Cerebellar cortex (tissue), 1 donor: ENCODE measurements at regions not wholly inside any gene's neighbourhood (a gene's known extent, or its start where the extent isn't known, plus 50 kb on each side); places are given as distances from the start of the nearest gene placed in this dataset.
A peak's percentile ranks its signal among the peaks of the same experiment; 100 is the strongest.
"Not testable (repeated sequence)": the region's sequence is repeated elsewhere in the genome, so short reads cannot be mapped to it uniquely, and the experiment has no call there.

Source experiments
- DNase-seq: peaks from one replicate; pipeline ENCODE4 v3.0.0-alpha.2; 2015; ENCODE audit warnings: low spot score

DNA sequence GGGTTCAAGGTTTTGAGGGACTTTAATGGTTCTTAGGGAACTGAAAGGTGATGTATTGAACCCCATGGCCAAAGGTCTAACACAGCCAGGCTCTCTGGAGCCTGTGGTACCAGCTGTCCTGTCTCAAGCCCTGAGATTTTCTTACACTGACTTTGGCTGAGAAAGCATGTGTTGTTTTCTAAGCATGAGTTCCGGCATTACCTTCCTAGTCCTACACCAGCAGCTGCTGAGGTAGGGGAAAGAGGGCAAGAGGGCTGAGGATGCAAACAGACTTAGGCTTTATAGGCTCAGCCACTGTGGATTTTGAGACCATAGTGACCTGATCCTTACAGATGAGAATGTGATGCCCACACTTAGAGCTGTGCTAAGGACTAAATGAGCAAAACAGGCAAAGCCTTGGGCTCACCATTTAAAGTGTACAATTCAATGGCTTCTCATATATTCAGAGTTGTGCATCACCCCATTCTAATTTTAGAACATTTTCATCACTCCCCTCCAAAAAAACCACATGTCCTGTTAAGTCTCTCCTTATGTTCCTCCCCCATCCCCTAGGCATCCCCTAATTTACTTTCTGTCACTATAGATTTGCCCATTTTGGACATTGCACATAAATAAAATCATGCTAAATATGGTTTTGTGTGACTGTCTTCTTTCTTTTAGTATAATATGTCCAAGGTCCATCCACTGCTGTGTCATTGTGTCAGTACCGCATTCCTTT, 99.7 kb upstream of the OTOS start:
- DNase-seq: no peak

DNA sequence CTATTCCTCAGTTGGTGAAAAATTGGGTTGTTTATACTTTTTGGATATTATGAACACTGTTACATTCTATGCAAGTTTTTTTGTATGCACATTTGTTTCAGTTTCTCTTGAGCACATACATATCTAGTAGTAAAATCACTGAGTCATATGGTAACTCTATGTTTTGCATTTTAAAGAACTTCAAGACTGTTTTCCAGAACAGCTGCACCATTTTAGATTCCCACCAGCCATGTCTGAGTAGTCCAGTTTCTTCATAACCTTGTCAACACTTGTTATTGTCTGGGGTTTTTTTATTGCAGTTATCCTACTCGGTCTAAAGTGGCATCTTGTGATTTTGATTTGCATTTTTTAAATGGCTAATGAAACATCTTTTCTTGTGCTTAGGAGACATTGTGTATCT, 100.3 kb upstream of the OTOS start:
- DNase-seq: no peak

- no peak for DNase-seq
Observed at GRCh38 chr2:240241572-240241971, 101.1 kb upstream of the OTOS start.

GRCh38 chr2:240243049-240243448, 102.6 kb upstream of the OTOS start:
- DNase-seq: not testable (repeated sequence)

DNA sequence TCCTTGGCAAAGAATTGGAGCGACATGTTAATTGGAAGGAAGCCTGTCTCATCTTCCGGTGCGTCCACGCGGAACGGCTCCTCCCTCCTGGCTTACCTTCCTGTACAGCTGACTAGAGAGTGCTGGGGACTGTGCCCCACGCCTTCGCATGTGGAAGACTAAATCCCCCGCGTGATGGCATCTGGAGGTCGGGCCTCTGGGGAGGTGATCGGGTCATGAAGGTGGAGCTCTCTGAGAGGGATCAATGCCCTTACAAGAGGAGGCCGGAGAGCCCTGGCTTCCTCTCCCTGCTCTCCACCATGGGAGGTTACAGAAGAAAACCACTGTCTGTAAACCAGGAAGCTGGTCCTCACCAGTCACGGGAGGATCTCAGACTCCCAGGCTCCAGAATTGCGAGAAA, 104.1 kb upstream of the OTOS start:
- DNase-seq: no peak

DNA sequence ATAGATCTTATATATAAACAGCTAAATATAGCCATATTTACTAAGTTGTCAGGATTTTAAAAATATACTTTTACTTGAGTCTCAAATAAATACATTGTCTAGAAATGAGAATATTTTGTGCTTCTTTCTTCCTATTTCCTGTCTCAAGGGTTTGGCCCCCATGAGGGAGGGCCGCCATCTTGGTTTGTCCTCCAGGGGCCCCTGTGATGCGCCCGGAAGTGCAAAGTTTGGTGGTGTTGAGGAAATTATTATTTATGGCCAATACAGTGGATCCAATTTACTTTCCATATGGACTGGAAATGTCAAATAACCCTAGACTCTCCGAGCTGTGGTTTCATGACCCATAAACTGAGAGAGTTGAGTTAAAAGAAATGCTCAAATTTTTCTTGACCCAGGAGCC, 104.7 kb upstream of the OTOS start:
- no peak for DNase-seq

GRCh38 chr2:240245706-240246105, 105.2 kb upstream of the OTOS start:
- DNase-seq: no peak

DNA sequence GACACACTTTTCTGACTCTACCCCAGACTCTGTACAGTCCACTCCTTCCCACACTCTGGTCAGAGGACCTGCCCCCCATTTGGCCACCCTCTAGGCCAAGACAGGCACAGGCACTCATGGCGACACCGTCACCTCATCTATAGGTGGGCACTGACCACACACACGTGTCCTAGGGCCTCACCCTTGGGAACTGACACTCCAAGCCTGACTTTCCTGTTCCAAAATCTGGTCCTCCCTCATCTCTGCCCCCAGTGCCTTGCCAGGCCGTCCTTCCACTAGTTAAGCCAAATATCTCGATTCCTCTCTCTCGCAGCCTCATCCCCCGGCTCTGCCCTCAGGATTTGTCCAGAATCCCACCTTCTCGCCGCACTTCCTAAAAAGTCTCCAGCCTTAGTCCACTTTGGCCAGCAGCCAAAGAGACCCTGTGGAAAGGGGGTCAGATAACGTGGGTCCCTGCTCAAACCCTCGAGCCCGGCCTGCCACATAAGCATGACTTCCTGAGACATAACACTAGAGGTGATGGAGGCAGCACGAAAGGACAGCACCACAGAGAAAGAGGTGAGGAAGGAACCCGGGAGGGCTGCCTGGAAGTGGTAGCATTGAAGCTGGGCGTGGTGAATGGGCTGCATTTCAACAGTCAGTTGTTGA, 105.8 kb upstream of the OTOS start:
- DNase-seq: no peak

DNA sequence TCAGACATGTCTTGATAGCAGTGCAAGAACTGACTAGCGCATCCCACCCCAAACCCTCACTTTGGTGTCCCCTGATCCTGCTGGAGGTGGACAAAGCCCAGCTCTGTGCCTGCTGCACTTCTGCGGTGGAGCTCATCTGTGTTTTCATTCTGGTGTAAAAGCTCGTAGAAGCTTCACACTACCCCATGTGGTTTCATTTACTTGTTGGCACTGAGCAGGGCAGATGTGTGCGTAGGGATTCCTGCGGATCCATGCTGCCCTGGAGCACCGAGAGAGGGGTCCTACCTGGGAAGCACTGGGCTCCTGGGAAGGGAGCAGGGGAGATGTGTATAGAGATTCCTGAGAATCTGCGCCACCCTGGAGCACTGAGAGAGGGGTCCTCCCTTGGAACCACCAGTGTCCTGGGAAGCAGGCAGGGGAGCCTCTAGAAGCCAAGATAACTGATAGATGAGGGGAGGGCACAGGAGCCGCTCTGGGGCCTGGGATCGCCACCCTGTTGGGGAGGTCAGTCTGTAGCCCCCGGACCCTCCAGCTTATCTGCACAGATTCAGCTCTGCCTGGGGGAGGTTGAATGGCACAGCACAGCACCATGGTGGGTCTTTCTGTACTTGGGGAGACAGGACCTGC, 106.9 kb upstream of the OTOS start:
- DNase-seq: no peak

DNA sequence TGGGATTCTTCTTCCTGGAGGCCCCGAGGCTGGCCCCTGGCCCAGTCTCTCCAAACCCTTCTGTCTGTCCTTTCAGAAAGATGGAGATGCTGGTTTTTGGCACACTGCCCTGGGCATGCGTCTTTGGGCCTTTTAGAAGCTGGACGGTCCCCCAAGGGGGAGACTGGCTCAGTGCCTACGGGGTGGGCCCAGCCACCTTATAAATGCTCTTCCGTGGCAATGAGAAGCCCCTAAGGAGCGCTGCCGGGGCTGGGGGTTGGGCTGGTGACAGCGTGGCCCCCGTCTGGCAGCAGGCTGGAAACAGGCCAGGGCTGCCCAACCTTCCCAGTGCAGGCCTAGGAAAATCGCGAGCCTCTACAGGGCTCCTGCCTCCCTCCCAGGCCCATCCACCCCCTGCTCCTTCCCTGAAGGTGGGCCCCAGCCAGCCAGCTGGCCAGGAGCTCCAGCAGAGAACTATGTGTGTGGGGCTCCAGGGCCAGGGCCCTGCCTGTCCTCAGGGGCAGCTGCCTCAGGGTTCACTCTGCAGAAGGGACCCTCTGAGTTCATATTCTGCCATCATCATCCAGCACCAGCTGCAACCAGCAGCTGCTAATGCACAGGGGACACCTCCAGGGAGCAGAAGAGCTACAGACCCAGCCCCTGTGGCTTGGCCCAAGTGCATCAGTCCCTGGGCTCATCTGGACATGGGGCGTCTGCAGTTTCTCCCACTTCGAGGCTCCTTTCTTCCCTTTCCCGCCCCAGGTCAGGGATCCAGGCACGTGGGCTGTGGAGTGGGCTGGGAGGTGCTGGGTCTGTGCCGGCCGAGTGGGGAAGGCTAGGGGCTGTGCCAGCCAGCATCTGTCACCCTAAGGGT, 107.6 kb upstream of the OTOS start:
- no peak for DNase-seq

GRCh38 chr2:240248721-240249422, 108.4 kb upstream of the OTOS start:
- no peak for DNase-seq

- no peak for DNase-seq
Observed at GRCh38 chr2:240249423-240250149, 109.1 kb upstream of the OTOS start.

GRCh38 chr2:240250150-240250984, 109.9 kb upstream of the OTOS start:
- DNase-seq: no peak

DNA sequence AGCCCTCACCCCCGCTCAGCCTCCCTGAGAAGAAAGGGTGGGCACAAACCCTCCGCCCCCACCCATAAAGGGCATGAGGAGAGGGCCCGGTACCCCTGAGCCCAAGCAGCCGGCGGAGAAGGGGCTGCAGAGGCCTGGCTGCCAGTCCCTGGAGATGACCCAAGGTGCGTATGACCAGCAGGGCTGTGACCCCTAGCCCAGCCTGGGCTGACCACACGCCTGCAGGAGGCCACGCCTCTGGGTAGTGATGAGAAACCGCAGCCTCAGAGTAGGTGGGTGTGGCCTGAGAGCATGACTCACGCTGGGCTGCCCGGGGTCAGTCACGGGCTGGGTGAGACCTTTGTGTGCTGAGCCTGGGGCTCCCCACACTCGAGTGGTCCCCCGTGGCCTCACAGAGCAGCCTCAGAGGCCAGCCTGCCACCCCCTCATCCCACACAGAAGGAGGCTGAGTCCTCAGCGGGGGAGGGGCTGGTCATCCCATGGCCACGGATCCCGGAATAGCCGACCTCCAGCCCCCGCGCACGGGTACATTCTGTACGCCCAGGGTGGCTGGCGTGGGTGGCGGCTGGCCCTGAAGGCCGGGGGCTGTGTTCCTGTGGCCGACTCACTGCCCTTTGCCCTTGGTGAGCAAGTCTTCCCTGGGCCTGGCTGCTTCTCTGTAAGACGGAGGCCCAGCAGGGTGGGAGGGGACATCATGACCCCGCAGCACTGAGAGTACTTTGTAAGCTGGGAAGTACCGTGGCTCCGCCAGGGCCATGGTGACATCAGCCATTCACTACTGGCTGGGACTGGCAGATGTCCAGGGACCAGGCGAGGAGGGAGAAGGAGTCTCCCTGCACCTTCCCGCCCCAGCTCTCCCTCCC, 110.8 kb upstream of the OTOS start:
- peak; percentile 19 for DNase-seq

GRCh38 chr2:240251848-240252190, 111.4 kb upstream of the OTOS start:
- DNase-seq: no peak

DNA sequence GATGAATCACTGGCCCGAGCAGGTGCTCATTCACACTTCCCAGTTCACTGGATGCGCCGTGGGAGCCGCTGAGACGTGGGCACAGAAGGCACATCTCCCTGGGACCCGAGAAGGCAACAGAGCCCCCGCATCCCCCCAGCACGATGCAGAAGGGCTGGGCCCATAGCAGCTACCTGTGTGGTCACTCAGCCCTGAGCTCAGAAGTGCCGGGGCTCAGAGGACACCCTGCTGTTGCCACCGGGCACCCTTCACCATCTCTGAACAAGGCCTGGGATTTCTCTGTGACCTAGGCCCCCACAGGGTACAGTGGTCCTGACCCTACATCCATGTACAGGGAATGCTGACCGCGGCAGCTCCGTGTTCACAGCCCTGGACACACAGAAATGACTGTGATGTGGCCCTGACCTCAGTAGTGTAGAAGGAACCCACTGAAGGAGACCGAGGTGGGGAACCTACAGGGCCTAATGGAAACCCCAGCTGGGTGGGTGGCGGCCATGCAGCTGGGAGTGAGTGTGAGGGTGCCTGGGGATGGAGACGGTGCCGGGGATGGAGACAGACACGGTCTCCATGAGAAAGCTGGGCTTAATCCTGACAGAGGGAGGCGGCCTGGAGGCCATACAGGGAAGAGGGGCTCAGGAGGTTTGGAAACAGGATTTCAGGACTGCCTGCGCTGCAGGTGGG, 111.9 kb upstream of the OTOS start:
- no peak for DNase-seq

DNA sequence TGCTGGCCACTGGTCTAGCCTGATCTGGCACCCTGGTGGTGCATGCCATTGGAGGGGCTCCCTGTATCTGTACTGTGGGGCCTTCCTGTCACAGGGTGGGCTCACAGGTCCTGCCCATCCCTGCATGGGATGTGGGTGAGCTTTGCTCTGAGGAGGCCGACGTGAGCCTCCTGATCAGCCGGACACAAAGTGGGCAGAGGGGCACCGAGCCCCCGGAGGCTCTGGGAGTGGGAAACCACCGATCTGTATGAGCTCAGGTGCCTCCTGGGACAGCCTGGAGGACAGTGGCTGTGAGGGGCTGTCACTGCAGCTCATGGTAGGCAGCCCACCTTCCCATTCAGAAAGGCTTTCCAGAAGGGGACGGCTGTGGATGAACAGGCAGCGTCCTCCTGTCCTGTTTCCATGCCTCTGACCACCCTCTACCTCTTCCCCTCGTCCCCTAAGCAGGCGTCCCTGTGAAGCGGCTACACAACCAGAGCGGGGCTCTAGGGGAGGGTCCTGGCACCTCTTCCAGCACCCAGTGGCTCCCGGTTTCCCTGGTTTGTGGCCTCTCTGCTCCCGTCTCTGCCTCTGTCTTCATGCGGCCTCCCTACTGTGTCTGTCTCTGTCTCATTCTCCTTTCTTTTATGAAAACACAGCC, 112.5 kb upstream of the OTOS start:
- no peak for DNase-seq

- no peak for DNase-seq
Observed at GRCh38 chr2:240253583-240254145, 113.2 kb upstream of the OTOS start.
